Tibial nerve (tissue), 4 donors: ENCODE measurements at regions not wholly inside any gene's neighbourhood (a gene's known extent, or its start where the extent isn't known, plus 50 kb on each side); places are given as distances from the start of the nearest gene placed in this dataset.

Experiments used
- EP300 ChIP-seq, 2 donors: sonication (generic); formaldehyde crosslinking; IDR thresholded peaks; one replicate each; pipeline ENCODE4 v1.6.1; 2017; ENCODE audit warnings: antibody characterized with exemption in 2 of 2, mild to moderate bottlenecking in 1 of 2
- POLR2A ChIP-seq, 2 donors: fragments of 450-650 bp; IDR thresholded peaks; one replicate each; pipeline ENCODE4 v1.6.1; 2017; ENCODE audit warnings: antibody characterized with exemption in 2 of 2, mild to moderate bottlenecking in 2 of 2, moderate library complexity in 2 of 2
- TF ChIP-seq, protein P1 (sequence below), 5 experiments: fragments of 200-600 bp in 3 of 5; fragments of 450-650 bp in 2 of 5; sonication (generic) in 3 of 5; IDR thresholded peaks; one replicate each; pipeline ENCODE4 v1.5.1; 2016 to 2019; ENCODE audit warnings: antibody characterized with exemption in 5 of 5, mild to moderate bottlenecking in 3 of 5, moderate library complexity in 2 of 5

DNA sequence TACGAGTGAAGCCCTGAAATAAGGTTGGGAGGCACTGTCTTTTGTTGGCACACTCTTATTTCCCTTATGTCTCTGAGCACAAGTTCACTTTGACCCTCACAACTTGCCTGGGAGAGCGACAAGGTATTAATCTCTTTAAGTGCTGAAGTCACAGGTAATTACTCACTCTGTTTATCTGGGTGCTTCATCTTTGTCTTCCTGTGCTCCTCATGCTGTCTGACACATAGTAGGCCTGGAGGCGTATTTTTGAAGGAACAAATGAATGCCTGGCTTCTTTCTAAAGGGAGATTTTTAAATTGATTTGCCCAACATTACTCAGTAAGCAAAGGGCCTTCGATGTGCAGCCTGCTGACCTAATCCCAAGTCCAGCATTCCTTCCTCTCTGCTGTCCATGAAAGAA, 507.1 kb upstream of the TNP1 start:
- TF ChIP-seq EP300 (IDR thresholded peaks at IDR 0.05), result no peak
- TF ChIP-seq, protein P1, sequence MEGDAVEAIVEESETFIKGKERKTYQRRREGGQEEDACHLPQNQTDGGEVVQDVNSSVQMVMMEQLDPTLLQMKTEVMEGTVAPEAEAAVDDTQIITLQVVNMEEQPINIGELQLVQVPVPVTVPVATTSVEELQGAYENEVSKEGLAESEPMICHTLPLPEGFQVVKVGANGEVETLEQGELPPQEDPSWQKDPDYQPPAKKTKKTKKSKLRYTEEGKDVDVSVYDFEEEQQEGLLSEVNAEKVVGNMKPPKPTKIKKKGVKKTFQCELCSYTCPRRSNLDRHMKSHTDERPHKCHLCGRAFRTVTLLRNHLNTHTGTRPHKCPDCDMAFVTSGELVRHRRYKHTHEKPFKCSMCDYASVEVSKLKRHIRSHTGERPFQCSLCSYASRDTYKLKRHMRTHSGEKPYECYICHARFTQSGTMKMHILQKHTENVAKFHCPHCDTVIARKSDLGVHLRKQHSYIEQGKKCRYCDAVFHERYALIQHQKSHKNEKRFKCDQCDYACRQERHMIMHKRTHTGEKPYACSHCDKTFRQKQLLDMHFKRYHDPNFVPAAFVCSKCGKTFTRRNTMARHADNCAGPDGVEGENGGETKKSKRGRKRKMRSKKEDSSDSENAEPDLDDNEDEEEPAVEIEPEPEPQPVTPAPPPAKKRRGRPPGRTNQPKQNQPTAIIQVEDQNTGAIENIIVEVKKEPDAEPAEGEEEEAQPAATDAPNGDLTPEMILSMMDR (IDR thresholded peaks at IDR 0.05), result no peak
- no peak for TF ChIP-seq POLR2A (IDR thresholded peaks at IDR 0.05)
